GM18519 (cell line): ENCODE measurements at regions not wholly inside any gene's neighbourhood (a gene's known extent, or its start where the extent isn't known, plus 50 kb on each side); places are given as distances from the start of the nearest gene placed in this dataset.
A peak's percentile ranks its signal among the peaks of the same experiment; 100 is the strongest.

Source experiments
- ATAC-seq: cut with Tn5 transposase; IDR thresholded peaks from one replicate; pipeline ENCODE4 v1.9.1; 2021; ENCODE audit warnings: mild to moderate bottlenecking, moderate library complexity; ENCODE audit not compliant: unreplicated experiment, low FRiP score

GRCh38 chr18:67381608-67382150 is 134.8 kb downstream of the DSEL start:
- ATAC-seq, result no peak

- no peak for ATAC-seq
Observed at GRCh38 chr18:67380867-67381266, 135.7 kb downstream of the DSEL start.

- no peak for ATAC-seq
Observed at GRCh38 chr18:67379981-67380380, 136.5 kb downstream of the DSEL start.

GRCh38 chr18:67376372-67376771 is 140.1 kb downstream of the DSEL start:
- no peak for ATAC-seq

GRCh38 chr18:67373636-67374035 is 142.9 kb downstream of the DSEL start:
- ATAC-seq, result no peak

- ATAC-seq, result no peak
Observed at GRCh38 chr18:67367540-67367939, 149.0 kb downstream of the DSEL start.

- ATAC-seq, result no peak
Observed at GRCh38 chr18:67363694-67364093, 152.8 kb downstream of the DSEL start.

- no peak for ATAC-seq
Observed at GRCh38 chr18:67362906-67363305, 153.6 kb downstream of the DSEL start.

- peak; percentile 60 for ATAC-seq
Observed at GRCh38 chr18:67359873-67360838, 156.4 kb downstream of the DSEL start.

GRCh38 chr18:67358947-67359346 is 157.6 kb downstream of the DSEL start:
- no peak for ATAC-seq

- ATAC-seq, result no peak
Observed at GRCh38 chr18:67354692-67355091, 161.8 kb downstream of the DSEL start.

- no peak for ATAC-seq
Observed at GRCh38 chr18:67354091-67354490, 162.4 kb downstream of the DSEL start.

- no peak for ATAC-seq
Observed at GRCh38 chr18:67347438-67347837, 169.1 kb downstream of the DSEL start.

GRCh38 chr18:67342159-67342558 is 174.4 kb downstream of the DSEL start:
- no peak for ATAC-seq

- ATAC-seq, result no peak
Observed at GRCh38 chr18:67337696-67338095, 178.8 kb downstream of the DSEL start.

GRCh38 chr18:67331857-67332256 is 184.7 kb downstream of the DSEL start:
- ATAC-seq, result no peak

- no peak for ATAC-seq
Observed at GRCh38 chr18:67319109-67319508, 197.4 kb downstream of the DSEL start.

- ATAC-seq, result no peak
Observed at GRCh38 chr18:67318651-67319050, 197.9 kb downstream of the DSEL start.

- no peak for ATAC-seq
Observed at GRCh38 chr18:67310826-67311225, 205.7 kb downstream of the DSEL start.

GRCh38 chr18:67308819-67309218 is 207.7 kb downstream of the DSEL start:
- ATAC-seq, result no peak

- no peak for ATAC-seq
Observed at GRCh38 chr18:67305466-67305865, 211.1 kb downstream of the DSEL start.

- ATAC-seq, result no peak
Observed at GRCh38 chr18:67302043-67302442, 214.5 kb downstream of the DSEL start.
